SIG-M5 (cell line): ENCODE measurements at regions not wholly inside any gene's neighbourhood (a gene's known extent, or its start where the extent isn't known, plus 50 kb on each side); places are given as distances from the start of the nearest gene placed in this dataset.
A peak's percentile ranks its signal among the peaks of the same experiment; 100 is the strongest.

Experiments
- DNase-seq: peaks from one replicate; lab custom pipeline; 2025; lab: John Stamatoyannopoulos, UW

DNA sequence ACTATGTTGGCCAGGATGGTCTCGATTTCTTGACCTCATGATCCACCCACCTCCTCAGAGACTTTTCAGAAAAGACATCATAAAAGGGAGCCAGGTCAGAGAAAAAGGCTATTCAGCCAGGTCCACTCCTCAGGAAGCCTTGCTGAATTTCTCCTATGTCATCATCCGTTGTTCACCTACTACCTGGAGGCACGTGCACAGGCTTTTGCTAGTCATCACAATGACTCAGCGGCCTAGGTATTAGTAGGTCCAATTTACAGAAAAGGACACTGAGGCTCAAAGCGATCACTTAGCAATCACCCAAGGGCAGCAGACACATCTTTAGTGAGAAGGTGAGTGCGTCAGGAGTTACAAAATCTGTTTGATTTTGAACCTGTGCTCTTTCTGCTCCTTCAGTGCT is 72.3 kb upstream of the RAD23B start:
- no peak for DNase-seq

DNA sequence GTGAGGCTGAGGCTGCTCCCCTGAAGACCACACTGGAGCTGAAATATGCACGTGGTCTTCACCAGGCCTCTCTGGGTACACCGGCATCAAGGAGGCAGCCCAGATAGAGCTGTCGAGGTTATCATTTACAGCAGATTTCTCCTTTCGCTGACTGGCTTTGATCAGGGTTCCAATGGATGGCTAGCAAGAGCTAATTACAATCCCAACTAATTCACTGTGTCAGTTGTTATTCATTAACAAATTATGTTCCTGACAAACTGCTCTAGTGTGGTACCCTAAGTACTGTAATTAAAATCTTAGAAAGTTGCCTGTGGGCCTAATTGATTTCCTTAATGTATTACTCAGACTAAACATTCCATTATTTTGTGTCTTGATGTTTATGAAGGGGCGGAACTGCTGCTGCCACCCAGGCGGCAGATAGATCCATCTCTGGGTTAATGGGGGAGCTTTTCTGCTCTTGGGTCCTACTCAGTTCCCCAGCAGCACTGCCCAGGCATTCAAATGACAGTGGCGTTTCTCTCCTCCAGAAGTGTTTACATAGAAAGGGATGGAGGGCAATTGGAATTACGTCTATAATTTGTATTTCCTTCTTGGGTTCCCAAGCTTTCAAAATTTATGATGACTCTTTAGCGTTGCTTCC is 71.7 kb upstream of the RAD23B start:
- no peak for DNase-seq

DNA sequence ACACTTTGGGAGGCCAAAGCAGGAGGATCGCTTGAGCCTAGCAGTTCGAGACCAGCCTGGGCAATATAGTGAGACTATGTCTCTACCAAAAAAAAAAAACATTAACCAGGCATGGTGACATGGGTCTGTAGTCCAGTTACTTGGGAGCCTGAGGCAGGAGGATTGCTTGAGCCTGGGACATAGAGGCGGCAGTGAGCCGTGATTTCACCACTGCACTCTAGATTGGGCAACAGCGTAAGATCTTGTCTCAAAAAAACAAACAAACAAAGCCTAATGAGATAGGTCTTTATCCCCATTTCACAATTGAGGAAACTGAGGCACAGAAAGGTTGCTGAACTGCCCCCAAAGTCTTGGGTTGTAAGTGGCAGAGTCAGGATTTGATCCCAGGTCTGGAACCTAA is 70.5 kb upstream of the RAD23B start:
- no peak for DNase-seq

DNA sequence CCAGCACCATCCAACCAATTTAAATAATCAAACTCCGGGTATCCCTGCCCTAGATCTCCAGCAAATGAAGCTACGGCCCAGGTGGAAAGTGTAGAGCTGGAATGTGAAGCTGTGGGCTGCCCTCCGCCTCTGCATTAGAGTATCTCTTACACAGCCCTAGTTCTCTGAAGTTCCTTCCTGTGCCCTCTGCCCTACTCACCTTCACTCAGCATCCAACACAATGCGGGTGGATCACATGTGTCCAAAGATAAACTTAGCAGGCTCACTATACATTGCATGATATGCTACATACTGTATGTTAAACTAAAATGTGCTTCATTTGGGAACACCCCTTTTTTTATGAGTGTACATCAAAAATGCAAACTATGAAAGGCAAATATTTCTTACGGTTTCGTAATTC is 70.0 kb upstream of the RAD23B start:
- DNase-seq = no peak

DNA sequence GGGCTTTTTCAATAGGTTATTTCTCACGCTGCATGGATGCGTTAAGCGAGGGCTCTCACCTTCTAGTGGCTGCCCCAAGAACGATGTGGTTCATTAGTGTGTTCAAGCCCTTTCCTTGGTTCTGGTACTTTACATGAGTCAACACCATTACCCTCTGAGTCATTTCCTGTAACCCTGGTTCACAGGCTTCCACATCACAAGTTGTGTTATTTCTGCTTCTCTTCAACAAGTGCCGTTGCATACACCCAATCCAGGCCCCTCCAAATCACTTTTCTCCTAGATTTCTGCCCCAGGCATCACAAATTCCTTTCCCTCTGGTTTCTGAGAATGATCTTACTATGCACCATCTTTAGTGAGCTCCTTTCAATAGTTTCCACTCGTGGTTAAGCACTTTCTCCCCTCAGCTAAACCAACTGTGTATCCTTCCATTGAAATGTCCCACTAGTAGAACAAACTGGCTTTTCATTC is 69.5 kb upstream of the RAD23B start:
- peak; percentile 32 for DNase-seq

DNA sequence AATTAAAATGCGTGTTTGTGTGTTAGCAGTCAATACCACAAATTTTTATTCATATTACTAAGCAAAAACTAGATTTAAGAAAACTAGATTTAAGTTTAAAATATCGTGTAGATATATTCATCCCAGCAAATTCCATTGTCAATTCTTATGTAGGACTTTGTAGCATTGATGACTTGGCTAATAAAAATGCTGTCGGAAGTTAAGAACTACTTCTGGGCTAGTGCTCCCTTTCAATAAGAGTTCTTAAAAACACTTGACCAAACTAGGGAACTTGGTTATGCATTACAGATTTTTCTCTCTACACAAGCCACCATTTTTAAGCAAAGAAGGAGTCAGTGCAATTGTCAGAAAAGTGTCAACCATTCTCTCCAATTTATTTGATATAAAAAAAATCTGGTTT is 68.7 kb upstream of the RAD23B start:
- no peak for DNase-seq

DNA sequence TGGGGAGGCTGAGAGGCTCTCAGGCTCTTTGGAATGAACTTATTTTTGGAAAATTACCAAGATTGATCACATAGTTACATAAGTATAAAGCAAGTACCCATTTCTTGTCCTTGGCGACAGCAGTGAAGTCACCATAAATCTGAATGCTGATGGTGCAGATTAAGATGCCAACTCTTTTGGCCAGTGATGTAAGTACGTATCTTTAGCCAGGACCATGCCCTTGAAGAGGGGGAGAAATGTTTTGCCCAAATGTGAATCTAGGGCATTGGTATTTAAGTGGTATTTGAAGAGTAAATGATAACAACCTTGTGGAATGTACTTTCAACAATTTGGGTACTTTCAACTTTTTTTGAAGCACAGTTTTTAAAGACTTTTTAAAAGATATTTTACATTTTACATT is 68.2 kb upstream of the RAD23B start:
- DNase-seq = no peak

DNA sequence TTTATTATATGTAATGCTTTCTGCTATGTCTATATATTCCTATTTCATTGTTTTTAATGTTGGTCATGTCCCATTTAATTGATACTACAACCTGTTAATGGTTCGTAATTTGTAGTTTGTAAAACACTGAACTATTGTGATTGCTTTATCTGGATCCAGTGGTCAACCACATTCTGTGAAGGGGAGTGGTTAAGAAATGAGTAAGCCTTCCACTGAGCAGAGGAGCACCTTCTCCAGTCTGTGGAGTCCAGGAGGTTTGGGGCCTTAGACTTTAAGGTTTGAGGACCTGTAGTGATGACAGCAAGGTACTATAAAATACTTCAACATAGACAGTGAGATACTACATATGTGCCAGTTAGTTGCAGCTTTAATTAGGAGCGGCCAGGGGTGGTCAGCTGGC is 67.7 kb upstream of the RAD23B start:
- no peak for DNase-seq

DNA sequence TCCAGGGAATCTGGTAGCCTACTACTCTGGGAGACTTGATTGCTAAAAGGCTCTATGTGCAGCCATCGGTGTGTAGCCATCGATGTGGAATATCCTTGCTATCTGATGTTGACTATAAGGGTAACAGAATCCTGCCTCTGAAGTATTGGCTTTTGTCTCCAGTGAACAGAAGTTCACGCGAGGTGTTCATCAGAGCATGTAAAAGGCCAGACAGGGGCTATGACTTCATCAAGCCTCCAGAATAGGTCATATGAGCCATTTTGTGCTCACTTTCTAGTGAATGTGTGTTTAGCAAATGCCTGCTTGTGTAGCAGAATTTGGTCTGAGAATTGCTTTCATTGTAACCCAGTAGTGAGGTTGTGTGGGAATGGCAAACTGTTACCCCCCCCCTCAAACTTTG is 66.8 kb upstream of the RAD23B start:
- no peak for DNase-seq

DNA sequence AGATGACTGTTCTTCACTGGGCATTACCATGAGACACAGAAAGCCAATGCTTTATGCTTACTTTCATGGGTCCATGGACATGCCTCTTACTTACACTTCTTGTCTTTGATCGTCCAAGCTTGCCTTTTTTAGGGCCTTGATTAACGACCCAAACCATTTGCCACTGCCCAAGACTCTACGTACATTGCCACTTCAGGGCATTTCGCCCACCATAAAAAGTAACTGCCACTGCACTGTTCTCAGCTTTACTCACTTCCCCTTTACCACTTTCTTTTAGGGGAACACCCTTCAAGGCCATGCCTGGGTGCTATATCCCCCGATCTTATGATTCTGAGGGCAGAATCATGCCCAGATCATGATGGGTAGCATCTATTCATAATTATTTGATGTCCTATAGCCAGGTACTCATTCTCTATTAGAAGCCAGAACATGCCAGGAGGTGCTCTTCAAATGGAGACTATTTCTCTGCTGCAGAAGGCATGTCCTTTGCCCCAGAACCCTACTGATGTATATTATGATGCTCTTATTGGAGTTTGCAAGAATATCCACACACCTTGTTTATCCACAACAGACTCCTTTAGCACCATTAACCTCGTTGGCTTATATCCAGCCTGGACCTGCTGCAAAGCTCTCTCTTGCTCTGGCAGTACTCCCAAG is 64.1 kb upstream of the RAD23B start:
- no peak for DNase-seq

DNA sequence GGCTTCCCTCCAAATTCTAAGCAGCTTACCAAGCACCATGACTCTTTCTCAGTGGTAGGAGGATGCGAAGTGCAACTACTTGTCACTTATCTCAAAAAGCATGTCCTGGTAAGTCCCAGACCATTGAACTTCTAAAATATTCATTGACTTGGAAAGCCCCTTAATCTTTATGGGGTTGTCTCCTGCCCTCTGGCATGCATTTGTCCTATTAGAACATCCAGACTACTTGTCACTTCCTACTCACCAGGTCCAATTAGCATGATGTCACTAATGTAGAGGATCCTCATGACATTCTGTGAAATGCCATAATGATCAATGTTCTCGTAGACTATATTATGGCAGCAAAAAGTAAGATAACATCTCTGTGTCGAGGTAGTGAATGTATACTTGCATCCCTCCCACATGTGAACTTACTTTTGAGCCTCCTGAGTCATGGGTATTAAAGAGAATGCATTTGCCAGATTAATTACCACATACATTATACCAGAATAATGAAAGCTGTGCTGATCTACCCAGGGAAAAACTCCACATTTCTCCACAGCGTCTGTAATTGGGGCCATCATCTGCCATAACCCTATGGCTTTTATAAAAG is 63.5 kb upstream of the RAD23B start:
- DNase-seq = no peak

DNA sequence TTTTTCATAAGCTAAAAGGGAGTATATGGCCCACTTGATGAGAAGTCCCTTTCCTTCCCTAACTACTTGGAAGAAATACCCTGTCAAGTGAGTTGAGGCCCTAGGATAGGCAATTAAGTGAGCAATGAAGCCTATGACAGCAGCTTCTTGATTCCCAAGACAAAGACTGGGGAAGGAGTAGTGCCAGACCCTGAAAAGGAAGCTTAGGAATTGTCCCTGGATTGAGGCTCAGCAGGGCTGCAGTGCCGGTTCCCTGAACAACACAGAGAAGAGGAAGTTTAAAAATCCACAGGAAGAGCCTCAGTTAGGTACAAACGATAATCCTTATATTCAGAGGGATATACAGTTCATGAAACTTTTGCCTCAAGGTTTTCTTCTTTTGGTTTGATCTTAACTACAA is 61.8 kb upstream of the RAD23B start:
- no peak for DNase-seq

DNA sequence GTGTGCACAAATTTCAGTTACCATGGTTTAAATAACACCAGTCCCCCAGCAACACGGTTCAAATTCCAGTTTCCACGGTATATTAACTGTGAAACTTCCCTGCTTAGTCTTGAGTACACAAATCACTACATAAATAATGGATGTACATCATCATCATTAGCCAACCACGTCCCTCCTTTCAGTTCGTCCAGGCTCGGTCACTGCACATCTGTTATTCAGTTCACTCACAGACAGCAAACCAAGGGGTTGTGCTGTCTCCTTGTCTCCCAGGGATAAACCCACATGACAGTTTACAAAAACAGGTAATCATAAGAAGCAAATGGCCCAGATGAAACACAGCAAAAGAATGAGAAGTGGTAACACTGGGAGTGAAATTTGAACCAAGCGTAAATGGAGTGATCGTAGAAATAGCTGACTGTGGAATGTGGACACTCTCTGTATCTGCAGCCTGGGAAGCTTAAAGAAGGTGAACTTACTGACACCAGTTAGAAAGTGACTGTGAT is 61.0 kb upstream of the RAD23B start:
- no peak for DNase-seq

DNA sequence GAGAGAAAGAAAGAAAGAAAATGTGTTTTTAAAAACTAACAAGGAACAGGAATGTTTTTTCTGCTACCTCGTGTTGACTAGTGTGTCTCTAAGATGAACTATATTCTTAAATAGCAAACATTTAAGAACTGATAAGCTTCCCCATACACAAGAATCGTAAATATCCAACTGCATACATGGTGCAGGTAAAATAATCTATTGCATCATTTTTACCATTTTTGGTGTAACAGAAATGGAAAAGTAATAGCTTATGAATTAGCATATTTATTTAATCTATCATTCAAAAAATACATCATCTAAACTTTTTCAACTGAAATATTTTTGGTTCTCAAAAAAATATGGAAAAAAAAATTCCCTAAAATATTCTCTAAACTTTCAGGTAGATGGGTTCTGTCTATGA is 59.7 kb upstream of the RAD23B start:
- no peak for DNase-seq

DNA sequence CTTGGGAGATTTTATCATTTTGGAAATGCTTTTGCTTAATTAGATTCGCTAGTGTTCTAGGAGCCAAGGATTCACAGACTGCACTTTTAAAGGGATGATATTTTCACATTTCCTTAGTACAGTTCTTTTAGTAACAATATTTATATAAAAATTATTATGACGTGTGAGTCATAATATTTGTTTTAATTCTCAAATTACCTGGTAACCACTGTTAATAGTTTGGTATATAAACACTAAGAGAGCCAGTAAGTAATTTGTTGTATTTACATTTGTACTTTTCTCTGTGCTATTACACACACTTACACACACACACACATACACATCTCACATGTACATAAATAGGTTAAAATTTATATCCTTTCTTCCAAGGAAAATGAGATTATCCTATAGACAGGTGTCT is 58.8 kb upstream of the RAD23B start:
- no peak for DNase-seq

DNA sequence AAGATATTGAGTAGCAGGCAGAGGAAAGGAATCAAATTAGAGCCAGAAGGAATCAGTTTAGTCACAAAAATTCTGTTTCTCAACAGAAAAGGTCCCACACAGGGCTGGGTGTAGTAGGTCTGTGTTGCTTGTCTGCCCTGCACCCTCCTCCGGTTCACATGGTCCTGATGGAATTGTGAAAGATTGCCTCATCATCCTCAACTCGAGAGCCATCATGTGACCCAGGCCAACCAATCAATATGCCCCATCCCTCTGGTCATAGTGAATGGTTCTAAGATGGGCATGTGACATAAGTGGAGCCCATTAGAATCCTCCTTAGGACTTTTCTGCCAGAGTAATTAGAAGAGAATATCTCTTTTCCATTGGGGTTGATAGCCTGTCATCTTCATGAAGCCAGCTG is 56.7 kb upstream of the RAD23B start:
- DNase-seq = no peak

DNA sequence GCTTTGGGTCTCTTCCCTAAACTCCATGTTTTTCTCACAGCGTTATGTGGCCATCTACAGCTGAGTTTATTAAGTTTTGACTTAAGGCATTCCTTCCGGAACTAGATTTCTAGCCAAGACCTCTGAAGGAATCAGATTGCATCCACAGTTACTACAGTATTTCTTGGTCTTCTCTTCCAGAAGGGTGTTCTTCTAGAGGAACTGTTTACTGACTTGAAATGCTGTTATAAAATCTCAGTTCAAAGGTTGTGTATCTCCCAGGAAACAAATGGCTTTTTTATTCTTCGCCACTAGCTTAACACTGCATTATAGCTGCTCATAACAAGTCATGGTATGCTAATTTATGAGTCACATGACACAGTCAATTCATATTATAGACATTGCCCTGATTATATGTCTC is 55.3 kb upstream of the RAD23B start:
- DNase-seq = no peak

DNA sequence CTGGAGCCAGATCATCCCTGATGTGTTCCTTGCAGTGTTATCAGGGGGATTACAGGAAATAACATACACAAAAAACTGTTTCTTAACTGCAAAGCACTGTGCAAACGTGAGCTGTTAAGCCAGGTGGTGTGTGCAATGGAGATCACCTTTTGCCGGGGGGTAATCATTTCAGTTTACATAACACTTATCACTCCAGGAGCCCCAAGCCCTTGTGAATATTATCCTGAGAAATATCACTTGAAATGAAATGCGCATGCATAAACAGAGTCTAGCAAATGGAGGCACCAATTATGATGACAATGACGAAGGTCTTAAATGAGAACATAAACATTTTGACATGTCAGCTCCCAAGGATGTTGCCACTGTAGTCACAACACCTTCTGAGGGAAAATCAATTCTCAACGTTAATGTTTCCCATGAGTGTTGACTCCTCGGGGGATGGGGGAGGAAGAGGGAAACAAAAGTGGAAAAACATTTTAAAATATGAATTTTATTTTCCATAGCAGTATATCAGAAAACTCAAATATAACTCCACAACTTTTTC is 54.5 kb upstream of the RAD23B start:
- DNase-seq = no peak

DNA sequence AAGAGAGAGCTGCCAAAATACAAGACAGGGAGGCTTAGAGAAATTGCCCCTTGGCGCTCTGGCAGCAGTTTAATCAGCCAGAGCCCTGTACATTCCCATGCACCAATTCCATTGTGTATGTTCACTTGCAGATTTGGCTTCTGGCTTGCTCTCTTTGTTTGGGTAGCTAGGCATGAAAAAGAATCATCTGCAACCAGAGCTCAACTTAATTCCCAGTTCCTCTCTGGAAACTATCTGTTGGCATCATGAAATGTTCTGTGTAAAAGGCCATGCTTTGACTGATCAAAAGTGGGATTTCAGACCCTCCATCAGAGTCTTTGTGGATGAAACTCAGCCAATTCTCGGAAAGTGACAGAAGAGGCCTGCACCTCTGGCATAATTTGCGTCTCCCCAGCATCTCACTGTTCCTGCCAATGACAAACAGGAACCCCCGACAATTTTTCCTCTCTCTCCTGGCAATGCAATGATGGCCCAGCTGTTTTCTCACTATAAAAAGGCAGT is 53.8 kb upstream of the RAD23B start:
- no peak for DNase-seq
